ENCODE measurements at regions not wholly inside any gene's neighbourhood (a gene's known extent, or its start where the extent isn't known, plus 50 kb on each side); places are given as distances from the start of the nearest gene placed in this dataset.

- TF ChIP-seq CTCF (IDR thresholded peaks at IDR 0.05) (no peak), ZFX (IDR thresholded peaks at IDR 0.05; ENCODE audit: borderline replicate concordance) (no peak)
- H3K27ac ChIP-seq: no peak overlapping the region
Observed at GRCh38 chr7:116447436-116447835, 52.1 kb upstream of the CAV2 start.

GRCh38 chr7:116447966-116448839, 51.3 kb upstream of the CAV2 start:
- no peak for TF ChIP-seq CTCF (IDR thresholded peaks at IDR 0.05)
- no peak overlapping the region for H3K27ac ChIP-seq

GRCh38 chr7:116449441-116449840, 50.1 kb upstream of the CAV2 start:
- no peak overlapping the region for H3K27ac ChIP-seq
- TF ChIP-seq ZFX (IDR thresholded peaks at IDR 0.05; ENCODE audit: borderline replicate concordance) (no peak), CTCF (IDR thresholded peaks at IDR 0.05) (no peak)
